Dermis blood vessel endothelial cell (primary cell): ENCODE measurements at regions not wholly inside any gene's neighbourhood (a gene's known extent, or its start where the extent isn't known, plus 50 kb on each side); places are given as distances from the start of the nearest gene placed in this dataset.
"Not testable (repeated sequence)": the region's sequence is repeated elsewhere in the genome, so short reads cannot be mapped to it uniquely, and the experiment has no call there.

Source experiments
- DNase-seq: peaks from one replicate; pipeline ENCODE4 v3.0.0; 2010

- DNase-seq = no peak
Observed at GRCh38 chr5:42989190-42989589, 50.9 kb downstream of the ANXA2R start.

DNA sequence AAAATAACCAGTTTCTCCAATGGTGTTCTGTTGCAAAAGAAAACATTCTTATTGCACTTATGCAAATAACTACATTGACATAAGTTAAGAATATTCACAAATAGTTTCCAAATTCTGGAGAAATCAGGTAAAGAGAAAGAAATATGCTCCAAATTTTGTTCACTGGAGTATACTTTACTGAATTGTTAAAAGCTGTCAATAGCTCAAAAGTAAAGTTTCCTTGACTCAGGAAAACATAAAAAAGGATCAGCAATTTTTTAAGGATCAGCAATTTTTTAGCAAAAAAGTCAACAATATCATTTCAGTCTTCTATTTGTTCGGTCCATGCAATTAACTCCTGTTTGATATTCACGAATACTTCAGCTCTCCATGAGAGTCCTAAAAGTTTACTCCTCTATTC, 51.6 kb downstream of the ANXA2R start:
- no peak for DNase-seq

DNA sequence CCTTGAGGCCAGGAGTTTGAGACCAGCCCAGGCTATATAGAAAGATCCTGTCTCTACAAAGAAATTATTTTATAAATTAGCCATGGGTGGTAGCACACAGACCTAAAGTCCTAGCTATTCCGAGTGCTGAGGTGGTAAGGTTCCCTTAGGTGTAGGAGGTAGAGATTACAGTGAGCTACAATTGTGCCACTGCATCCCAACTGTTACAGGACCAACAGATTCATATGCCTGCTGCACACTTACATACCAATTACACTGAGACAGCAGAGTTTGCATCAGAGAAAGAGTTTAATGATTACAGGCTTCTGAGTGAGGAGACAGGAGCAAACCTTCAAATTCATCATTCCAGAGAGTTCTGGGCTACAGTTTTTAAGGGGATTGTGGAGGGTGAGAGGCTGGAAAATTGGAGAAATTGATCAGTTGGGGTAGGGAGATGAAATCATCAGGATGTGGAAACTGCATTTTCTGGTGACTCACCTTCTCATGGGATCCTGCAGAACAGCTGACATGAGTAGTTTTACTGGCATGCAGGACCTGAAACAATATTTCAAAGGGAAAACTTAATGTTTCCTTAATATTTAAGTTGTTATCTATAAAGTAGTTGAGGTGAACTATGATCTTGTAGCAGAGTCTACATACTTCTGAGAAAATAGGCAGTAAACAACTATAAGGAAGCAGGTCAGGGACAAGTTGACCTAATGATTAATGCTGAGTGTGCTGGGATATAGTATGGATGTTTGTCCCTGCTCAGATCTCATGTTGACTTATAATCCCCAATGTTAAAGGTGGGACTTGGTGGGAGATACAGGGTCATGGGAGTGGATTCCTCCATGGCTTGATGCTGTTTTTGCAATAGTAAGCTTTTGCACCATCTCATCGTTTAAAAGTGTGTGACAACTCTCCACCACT, 54.7 kb downstream of the ANXA2R start:
- peak; percentile 79 for DNase-seq

- no peak for DNase-seq
Observed at GRCh38 chr5:42984307-42984706, 55.8 kb downstream of the ANXA2R start.

DNA sequence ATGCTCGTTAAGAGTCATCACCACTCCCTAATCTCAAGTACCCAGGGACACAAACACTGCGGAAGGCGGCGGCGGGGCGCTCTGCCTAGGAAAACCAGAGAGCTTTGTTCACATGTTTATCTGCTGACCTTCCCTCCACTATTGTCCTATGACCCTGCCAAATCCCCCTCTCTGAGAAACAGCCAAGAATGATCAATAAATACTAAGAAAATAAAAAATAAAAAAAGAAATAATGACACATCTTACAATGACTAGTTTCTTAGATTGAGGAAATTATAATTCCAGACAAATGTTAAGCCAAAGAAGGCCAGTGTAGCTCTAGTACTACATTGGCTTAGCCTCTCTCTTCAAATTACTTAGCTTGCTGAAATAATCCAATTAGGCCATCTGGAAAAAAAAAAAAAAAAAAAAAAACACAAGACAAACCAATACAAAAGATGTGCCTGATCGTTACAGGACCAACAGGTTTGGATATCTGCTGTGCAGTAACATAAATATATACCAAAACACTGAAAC, 58.0 kb downstream of the ANXA2R start:
- DNase-seq = peak; percentile 55

GRCh38 chr5:42981417-42982106, 58.6 kb downstream of the ANXA2R start:
- not testable (repeated sequence) for DNase-seq

GRCh38 chr5:42981015-42981414, 59.1 kb downstream of the ANXA2R start:
- not testable (repeated sequence) for DNase-seq

GRCh38 chr5:42980391-42980790, 59.7 kb downstream of the ANXA2R start:
- not testable (repeated sequence) for DNase-seq

DNA sequence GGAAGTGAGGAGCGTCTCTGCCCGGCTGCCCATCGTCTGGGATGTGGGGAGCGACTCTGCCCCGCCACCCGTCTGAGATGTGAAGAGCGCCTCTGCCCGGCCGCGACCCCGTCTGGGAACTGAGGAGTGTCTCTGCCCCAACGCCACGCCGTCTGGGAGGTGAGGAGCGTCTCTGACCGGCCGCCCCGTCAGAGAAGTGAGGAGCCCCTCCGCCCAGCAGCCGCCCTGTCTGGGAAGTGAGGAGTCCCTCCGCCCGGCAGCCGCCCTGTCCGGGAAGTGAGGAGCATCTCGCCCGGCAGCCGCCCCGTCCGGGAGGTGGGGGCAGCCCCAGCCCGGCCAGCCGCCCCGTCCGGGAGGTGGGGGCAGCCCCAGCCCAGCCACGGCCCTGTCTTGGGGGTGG, 60.9 kb downstream of the ANXA2R start:
- DNase-seq = not testable (repeated sequence)

- DNase-seq = no peak
Observed at GRCh38 chr5:42974536-42974935, 65.6 kb downstream of the ANXA2R start.

- DNase-seq = peak; percentile 27
Observed at GRCh38 chr5:42970636-42971559, 69.2 kb downstream of the ANXA2R start.

- DNase-seq = no peak
Observed at GRCh38 chr5:42965934-42966333, 74.2 kb downstream of the ANXA2R start.

DNA sequence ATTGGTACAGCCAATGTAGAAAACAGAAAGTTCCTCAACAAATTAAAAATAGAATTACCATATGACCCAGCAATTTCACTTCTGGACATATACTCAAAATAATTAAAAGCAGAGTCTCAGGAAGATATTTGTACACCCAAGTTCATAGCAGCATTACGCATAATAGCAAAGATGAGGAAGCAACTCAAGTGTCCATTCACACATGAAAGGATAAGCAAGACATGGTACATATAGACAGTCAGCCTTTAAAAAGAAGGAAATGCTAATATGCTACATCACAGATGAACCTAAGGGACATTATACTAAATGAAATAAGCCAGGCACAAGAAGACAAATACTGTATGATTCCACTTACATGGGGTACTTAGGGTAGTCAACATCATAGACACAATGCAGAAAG, 76.7 kb downstream of the ANXA2R start:
- DNase-seq = no peak

- no peak for DNase-seq
Observed at GRCh38 chr5:42962124-42962523, 78.0 kb downstream of the ANXA2R start.

DNA sequence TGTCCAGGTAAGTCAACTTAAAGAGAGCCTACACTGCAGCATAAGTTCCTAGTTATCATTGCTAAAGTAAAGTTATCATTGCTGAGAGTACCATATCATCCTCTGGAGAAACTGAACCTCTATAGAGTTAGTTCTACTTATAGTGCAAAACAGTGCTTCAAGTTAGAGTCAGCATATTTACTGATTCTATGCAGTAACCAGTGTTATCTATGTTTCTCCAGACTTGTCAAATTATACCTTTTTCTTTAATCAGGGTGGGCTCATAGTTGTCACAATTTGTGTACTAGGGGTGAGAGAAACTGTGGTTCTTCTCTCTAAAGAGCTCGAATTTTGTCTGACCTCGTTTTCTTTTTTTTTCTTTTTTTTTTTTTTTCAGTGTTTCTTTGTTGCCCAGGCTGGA, 79.6 kb downstream of the ANXA2R start:
- no peak for DNase-seq

- no peak for DNase-seq
Observed at GRCh38 chr5:42956551-42956950, 83.6 kb downstream of the ANXA2R start.

DNA sequence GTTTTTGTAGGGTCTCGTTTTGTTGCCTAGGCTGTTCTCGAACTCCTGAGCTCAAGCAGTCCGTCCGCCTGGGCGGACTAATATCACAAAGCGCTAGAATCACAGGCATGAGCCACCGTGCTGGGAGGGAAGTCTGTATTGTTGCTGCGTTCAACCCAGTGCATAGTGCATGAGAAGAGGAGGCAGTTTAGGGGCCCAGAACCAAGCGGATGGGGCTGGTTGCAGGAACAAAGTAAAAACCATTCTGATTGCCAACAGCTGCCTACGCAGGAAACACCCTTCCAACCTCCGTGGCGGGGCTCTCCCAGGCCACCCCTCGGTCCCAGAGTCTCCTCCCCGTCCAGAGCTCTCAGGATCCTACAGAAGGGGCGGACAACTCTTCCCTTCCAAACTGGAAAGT, 87.1 kb downstream of the ANXA2R start:
- DNase-seq = peak; percentile 14

- peak; percentile 19 for DNase-seq
Observed at GRCh38 chr5:42952578-42952974, 87.5 kb downstream of the ANXA2R start.

DNA sequence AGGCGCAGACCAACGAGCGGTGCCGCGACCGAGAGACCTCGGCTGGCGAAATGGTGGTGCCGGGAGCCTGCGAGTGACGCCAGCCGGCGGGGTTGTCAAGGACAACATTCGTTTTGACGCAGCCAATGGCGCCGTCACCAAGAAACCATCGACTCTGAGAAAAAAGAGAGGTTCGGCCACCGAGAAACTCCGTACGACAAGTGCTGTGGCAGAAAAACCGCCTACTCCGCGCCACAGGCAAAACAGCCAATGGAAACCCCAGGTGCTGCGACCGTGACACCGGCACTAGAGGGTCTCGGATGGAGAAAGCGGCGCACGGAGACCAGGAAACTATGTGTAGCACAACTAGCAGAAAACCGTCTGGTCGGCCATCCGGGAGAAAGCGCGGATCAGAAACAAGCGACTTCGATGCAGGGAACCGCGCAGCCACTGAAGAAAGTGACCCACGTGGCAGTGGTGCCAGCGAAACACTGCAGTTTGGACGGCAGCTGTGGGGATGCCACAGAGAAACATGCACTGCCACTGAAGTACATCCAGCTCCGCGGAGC, 88.8 kb downstream of the ANXA2R start:
- DNase-seq = peak; percentile 72

GRCh38 chr5:42950456-42951292, 89.4 kb downstream of the ANXA2R start:
- peak; percentile 99 for DNase-seq

DNA sequence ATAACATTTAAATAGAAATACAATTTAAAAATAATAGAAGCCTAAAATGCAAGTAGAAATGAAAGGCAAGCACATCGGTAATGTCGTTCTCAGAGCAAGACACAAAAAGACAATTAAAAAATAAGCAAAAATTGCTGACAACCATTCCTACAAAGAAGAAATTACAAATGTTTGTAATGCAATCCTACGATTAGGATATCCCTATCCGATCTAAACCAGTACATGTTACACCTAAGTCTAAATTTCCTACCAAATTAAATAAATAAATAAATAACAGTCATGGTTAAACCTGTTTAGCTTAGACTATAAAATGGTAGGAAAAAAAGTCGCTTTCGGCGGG, 90.0 kb downstream of the ANXA2R start:
- DNase-seq = no peak
